ENCODE measurements at regions not wholly inside any gene's neighbourhood (a gene's known extent, or its start where the extent isn't known, plus 50 kb on each side); places are given as distances from the start of the nearest gene placed in this dataset.
A peak's percentile ranks its signal among the peaks of the same experiment; 100 is the strongest.

DNA sequence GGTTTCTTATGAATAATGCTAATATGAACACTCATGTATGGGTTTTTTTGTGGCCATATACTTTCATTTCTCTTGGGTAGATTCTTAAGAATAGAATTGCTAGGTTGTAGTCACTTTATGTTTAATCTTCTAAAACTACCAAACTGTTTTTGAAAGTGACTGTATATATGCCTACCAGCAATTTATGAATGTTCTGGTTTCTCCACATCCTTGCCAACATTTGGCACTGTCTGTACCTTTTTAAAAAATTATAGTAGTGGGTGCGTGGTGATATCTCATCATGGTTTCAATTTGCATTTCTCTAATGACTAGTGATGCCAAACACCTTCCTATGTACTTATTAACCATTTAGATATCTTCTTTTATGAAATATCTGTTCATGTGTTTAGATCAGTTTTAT is 110.6 kb upstream of the RIOK3 start:
- no peak for DNase-seq (ENCODE audit: low spot score)

DNA sequence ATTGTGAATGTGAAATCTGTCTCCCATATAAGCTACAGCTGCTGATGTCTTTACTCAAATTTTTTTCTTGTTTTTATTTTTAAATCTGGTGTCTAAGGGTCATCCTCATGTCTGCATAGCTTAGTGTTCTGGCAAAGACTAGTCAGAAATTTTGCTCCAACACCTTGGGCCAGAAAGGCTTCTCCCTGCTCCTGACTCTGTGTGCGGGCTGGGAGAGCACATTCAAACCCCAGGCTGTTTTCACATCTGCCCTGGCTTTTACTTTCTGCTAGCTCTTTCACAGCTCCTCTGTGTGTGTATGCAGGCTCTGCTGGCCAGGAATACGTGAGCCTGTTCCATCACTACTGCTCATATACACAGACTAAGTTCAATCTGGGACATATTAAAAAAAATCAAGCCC is 102.9 kb upstream of the RIOK3 start:
- no peak for DNase-seq (ENCODE audit: low spot score)

DNA sequence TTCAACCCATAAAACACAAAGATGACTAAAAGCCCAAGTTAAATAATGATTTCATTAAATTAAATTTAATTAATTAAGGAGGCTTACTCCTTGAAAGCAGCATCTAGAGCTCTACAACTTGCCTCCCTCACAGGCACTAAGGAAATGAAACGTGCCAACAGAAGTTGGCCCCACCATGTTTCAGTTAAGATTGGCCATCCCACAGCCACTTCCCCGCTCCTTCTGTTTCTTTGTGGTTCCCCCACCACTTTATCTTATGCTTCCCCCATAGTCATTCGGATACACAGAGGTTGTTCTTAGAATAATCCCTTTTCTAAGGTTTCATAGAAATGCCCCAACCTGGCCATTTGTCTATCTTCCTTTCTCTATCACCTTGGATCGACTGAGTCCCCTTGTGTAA is 101.6 kb upstream of the RIOK3 start:
- no peak for DNase-seq (ENCODE audit: low spot score)

DNA sequence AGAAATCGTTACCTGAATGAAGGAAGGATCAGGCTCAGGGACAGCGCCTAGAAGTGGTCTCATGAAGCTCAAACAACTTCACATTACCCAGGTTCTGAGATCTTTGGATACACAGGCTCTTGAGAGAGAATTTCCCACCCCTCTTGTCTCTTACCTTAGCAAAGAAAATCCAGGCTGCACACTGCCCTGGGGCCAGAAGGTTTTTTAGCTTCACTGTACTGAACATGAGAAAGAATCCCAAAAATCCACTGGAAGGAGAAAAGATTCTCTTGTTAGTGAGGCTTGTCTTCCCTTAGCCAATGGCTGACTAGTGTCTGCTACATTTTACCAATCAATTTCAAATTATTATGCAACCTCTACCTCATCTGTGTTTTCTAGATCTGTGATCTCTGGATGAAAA is 101.0 kb upstream of the RIOK3 start:
- no peak for DNase-seq (ENCODE audit: low spot score)

DNA sequence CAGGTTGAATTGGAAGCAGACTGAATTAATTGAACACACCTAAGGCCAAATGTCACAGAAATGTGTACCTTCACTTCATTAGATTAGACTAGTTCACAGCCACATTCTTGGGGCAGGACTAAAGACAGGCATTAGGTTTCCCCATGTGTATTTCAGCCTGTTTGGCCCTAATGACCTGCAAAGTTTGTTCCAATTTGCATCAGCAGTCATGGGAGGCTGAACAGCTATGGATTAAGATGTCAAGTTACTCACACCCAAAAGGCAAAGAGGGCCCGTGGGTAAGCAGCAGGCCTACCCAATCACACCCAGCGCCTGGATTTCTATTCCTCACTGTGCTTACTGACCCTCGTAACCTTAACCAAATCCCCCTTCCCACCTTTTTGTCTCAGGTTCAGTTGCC is 99.6 kb upstream of the RIOK3 start:
- no peak for DNase-seq (ENCODE audit: low spot score)

DNA sequence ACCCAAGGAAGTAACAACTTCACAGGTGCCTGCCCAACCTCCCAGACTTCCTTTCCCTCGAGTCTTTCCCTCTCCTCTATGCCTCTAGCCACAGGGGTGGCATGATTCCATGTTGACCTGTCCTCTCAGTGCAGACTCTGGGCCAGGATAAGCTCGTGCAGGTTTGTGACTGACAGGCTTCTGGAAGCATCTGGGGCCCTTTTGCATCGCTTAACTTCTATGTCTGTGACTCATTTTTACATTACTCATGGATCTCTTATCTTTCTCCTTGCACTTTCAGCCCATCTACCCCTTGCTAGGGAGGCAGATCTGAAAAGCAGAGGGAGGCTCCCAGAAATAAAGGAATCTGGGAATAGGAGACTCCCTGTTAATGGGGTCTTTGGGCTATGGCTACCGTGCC is 98.5 kb upstream of the RIOK3 start:
- DNase-seq (ENCODE audit: low spot score): no peak

DNA sequence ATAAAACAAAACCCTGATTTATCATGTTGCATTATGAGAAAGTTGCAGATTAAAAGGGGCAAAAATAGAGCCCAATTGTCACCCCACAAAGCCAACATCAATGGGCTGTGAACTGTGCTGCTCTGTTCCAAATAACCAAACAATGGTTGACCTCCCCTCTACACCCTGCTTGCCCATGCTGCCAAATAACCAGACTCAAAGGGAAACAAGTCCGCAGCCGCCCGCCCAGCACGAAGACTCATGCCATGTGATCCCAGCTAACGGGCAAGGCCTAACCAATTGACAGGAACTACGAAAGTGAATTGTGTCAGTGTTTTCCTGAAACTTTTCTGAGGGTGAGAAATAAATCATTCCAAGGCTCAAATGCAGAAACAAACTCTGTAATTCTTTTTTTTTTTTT is 97.9 kb upstream of the RIOK3 start:
- no peak for DNase-seq (ENCODE audit: low spot score)

DNA sequence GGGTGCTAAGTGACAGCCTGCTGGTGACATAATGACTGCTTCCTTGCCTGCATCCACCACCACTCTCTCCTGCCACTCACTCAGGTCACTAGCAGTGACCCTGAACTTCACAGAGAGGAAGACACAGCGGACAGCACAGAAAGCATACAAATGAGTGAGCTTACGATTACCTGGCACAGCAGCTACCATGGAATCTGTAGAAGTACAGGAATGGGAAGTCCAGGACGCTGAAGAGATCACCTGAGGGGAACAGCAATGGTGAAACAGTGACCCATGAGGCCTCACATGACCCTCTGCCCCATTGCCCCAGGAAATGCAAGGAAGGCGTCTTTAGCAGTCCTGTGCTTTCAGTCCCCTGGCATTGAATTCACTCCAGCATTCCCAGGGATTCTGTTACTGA is 96.7 kb upstream of the RIOK3 start:
- DNase-seq (ENCODE audit: low spot score): no peak

DNA sequence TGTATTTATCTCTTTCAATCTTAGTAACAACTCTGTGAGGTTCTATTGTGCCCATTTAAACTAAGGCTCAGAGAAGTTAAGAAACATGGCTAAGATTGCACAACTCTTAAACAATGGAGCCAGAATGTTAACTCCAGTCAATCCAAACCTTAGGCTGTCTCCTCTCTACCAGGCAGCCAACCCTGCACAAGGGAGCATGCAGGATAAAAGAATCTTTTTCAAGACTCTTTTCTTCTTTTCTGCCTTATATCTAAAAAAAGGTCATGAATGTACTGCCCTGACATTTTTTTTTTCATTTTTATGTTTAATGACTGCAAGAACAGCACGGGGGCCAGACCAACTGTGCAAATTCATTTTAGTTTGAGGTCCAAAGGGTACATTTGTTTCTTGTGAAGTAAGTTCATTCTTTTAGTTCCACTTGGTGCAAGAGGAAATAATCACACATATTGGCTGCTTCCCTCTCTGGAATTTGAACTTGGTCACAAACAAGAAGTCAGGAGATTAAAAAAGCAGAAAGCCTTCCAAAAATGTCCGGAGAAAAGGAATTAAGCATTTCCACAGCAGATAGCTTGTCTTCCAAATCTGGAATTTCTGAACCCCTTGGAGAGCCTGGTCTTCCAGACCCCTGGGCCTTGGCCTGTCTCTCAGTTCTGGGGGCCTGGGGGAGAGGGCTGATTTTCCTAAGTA is 96.0 kb upstream of the RIOK3 start:
- DNase-seq (ENCODE audit: low spot score): peak; percentile 39

DNA sequence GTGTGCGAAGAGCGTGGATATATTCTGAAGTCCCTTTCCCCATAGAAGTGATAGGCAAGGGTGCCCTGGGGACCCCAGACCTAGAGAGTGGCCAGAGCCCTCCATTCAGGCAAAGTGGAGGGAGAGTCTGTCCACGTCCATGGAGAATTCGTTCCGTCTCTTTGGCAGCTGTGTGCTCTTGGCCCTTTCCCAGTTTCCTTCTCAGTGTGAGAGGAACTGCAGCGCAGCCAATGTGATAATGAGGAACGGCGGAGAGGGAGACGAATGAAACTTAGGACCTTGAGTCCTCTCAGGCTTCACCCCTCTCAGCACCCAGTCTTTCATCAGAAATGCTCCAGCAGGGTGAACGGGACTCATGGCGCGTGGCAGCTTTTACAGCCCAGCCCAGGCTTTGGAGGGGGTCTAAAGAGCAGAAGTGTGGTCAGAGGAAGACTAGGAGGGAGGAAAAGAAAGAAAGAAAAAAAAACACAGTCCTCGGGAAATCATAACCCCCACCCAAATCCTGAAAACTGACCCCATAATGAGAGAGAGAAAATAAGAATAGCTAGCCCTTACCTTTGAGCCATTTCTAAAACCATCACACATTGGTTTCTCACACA is 95.0 kb upstream of the RIOK3 start:
- DNase-seq (ENCODE audit: low spot score): no peak

DNA sequence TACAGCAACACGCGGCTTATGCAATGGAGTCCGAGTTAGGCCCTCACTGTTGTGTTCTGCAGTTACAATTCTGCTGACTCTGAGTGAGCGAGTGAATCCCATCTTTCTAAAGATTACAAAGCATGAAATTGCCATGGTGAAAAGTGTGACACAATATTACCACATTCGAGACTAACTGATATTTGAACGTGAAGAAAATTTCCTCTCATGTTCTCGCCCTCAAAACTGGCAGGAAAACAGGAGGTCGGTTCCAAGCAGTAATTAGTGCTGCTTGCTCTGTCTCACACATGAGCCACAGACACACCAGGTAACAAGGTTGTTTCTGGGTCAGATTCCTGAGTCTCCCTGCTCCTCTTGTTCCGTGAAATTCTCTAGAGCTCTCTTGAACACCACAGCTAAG is 93.7 kb upstream of the RIOK3 start:
- no peak for DNase-seq (ENCODE audit: low spot score)

DNA sequence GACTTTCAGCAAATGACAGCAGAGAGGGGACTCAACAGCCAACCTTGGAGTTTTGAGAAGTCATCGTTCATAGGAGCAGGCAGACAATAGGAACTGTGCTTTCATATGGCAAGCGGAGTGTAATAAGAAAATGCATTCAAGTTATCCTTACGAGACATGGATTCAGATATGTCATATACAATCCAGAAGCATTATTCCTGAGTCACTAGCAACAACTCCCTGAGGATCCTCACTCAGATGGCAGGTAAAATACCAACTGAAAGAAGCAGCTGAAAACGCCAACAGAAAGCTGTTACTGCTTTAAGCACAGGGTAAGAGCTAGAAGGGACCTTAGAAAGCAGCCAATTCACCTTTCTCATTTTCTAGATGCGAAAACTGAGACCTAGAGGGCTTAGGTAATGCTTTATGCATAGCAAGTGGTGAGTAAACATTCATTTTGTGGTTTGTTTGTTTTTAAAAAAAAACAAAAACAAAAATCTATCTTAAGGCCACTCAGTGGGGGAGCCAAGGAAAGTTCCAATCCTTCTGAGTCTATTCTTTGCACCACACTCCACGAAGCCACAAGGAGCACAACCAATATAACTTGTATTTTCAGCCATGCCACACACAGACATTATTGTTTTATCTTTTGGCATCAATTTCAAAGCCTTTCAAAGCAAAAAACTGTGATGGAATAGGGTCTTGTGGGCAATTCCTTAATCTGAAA is 89.1 kb upstream of the RIOK3 start:
- no peak for DNase-seq (ENCODE audit: low spot score)

DNA sequence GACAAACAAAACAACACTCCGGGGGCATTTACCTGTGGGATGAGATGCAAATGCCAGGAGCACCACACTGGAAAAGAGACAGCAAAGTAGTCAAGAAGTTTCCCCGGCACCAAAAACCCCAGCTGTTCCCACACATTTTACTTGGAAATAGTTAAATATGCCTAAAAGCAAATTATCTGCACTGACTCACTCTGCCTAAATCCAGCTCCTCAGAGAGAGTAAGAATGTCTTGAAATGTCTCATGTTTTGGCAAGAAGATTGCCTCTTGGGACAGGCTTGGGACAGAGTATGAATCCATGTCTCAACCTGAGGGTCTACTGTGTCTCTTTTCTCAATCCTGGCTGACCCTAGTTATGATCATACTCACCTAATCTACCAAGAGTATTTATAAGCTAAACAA is 87.5 kb upstream of the RIOK3 start:
- DNase-seq (ENCODE audit: low spot score): peak; percentile 69

DNA sequence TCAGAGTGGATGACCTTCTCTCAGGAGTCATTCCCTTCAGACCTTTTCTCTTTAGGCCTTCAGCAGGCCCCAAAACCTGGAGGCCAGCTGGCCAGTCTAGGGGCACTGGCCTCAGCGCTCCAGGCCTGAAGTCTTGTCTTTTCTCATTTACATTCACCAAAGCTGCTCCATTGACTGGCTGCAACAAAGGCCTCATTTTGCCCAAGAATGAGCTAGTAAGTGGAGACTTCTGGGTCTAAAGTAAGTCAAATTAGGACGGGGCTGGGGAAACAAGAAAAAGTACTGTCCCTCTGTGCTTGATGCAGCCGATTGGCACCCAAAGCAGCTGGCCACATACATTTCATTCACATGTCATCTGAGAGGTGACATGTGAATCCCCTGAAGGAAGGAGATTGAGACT is 83.8 kb upstream of the RIOK3 start:
- no peak for DNase-seq (ENCODE audit: low spot score)

DNA sequence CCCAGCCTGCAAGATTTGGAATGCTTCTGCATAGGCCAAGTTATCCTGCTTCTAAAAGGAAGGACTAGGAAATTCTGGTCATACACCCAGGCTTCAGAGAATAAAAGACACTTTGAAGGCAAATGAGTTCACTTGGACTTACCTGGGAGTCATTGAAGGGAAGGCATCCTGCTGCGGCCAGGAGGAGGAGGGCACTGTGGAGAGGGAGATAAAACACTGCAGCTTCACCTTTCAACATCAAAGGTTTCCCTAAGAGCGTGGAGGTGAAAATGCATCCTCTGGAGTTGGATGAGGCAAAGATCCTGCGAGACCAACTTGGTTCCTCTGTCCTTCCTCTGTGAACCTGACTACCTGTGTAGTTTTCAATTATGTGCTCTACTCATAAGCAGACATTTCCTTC is 79.5 kb upstream of the RIOK3 start:
- no peak for DNase-seq (ENCODE audit: low spot score)

DNA sequence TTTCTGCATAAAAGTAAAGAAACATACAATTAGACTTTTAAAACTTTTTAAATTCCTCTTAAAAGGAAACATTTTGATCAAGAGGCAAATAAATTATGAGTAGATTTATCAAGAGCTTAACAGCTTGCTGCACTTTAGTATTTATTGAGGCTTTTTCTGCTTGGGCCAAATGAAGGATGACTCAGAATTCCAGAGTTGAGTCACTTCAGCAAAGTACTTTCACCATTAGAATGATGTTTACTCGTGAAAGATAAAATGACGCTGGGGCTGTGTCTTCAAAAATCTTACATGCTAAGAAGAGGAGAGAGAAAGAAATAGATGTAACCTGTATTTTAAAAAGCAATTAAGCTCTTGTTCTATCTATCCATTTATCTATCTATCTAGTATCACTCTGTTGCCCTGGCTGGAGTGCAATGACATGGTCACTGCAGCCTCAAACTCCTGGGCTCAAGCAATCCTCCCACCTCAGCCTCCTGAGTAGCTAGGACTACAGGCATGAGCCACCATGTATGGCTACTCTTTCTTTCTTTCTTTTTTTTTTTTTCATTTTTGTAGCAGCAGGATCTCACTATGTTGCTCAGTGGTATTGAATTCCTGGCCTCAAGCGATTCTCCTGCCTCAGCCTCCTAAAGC is 75.3 kb upstream of the RIOK3 start:
- DNase-seq (ENCODE audit: low spot score): peak; percentile 74

DNA sequence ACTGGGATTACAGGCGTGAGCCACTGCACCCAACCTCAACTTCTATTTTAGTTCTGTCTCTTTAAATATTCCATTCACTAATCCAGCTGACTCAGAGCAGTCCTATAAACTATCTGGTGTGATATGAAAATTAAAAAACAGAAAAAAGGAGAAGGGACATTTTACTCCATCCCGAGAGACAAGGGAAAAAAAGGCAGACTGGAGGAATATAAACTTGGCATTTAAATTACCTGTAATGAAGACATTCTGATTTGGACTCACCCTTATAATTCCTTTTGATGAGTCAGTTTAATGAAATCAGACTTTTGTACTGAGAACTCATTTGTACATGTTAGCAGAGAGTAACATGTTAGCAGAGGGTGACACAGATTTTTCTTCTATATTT is 74.8 kb upstream of the RIOK3 start:
- no peak for DNase-seq (ENCODE audit: low spot score)

DNA sequence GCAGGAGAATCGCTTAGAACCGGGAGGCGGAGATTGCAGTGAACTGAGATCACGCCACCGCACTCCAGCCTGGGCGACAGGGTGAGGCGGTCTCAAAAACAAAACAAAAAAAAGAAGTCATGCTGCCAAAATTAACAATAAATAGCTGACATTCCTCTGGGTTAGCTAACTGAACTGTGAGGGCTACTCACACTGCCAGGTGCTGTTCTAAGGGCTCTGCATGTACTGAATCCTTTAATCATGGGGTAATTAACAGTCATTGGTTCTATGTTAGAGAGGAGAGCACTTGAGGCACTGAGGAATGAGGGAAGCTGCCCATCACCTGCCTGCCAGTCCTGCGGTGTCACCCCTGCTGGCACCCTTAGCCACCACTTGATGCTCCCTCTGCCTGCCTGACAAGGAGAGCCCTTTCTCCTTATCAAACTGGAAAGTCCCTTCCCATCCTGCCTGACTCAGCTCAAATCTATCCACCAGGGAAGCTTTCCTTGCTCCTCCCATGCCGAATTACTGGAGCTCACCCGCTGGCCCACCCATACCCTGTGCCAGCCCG is 73.0 kb upstream of the RIOK3 start:
- no peak for DNase-seq (ENCODE audit: low spot score)

DNA sequence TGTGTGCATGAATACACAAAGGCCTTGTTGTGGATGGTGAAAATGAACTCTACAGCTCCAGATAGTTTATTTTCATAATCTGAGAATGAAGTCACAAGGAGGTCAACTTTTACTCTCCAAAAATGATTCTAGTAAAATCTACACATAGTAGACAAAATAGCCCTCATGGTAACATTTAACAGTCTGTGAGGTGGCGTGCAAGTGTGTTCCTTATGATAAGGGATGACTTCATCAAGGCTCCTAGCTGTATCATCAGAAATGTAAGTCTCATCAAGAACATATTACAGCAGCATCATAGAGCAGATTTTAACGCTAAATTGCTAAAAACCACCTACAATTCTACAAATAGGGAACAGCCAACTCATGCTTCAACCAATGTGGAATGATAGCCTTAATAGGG is 72.3 kb upstream of the RIOK3 start:
- no peak for DNase-seq (ENCODE audit: low spot score)

DNA sequence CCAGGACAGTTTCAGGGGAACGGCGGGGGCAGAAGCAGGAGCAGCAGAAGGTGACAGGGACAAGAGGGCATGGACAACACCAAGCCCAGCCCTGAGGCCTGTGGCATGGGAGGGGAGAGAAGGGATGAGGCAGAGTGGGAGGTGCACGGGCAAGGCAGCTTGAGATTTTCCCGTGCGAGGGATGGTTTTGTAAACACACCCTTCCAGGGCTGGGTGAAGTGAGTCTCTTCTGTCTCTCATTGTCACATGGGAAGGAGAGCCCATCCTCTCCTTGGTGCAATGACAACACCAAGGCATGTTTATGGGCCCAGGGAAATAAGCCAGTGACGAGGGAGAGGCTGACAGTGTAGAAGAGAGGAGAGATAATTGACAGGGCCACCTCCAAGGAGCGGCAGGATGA is 69.6 kb upstream of the RIOK3 start:
- no peak for DNase-seq (ENCODE audit: low spot score)

DNA sequence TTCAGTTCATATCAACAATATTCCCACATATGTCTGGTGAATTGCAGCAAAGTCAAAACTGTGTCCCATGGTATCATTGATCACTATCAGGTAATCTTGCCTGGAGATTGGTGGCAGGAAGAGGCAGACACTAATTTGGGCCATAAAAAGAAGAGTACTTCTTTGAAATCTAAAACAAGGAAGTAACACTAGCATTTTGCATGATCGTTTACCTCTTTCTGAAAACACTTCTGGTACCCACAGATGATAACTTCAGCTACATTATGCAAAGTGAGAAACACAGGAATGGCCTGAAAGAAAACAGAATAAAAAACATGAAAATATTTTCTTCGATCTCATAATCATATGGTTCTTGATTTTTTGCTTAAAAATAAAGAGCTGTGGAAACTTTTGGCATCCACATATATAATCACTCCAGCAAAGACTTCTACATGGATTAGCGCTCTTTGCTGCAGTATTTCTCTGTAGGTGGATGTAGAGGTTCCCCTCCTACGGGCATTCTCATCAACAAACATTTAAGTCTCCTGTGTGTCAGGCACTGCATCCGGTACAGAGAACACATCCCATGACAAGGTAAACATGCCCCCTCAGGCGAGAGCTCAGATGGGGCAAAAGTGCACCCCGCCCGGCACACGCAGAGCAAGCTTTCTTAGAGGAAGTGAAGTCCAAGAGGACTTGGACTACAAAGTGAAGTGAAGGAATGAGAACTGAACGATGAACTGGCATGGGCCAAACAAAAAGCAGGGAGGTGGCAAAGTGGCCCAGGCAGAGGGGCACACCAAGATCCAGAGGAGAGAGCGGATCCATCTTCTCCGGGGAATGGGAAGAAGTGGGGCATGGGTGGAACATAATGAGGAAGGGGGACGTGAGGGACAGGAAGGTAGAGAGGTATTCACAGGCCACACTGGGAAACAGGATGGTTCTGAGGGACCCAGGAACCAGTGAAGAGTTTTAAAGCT is 68.0 kb upstream of the RIOK3 start:
- no peak for DNase-seq (ENCODE audit: low spot score)

DNA sequence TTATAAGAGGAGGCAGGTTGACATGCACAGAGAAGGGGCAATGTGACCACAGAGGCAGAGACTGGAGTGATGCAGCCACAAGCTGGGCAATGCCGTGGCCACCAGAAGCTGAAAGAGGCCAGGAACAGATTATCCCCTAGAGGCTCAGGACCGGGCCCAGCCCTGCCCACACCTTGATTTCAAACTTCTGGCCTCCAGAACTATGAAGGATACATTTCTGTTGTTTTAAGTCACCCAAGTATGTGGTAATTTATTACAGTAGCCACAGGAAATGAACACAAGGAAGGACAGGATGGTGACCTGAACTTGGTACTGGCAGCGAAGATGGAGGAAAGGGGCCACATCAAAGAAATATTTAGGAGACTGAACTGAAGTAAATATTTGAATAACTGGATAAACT is 66.8 kb upstream of the RIOK3 start:
- no peak for DNase-seq (ENCODE audit: low spot score)
